GM18951 (cell line): ENCODE measurements at regions not wholly inside any gene's neighbourhood (a gene's known extent, or its start where the extent isn't known, plus 50 kb on each side); places are given as distances from the start of the nearest gene placed in this dataset.

Experiments used
- POLR2A ChIP-seq: IDR thresholded peaks from 4 replicates; pipeline ENCODE4 v1.6.1; 2011; ENCODE audit warnings: mild to moderate bottlenecking; ENCODE audit not compliant: insufficient read length, insufficient read depth; ENCODE audit errors: extremely low read depth
- in situ Hi-C: fragments of 300-500 bp; cut with MboI; formaldehyde crosslinking; loops from one replicate; pipeline ENCODE4 v1.12.0; 2022; ENCODE audit warnings: low sequenced_read_pairs, mixed read lengths, inconsistent platforms; ENCODE audit not compliant: unreplicated experiment

GRCh38 chr3:124419303-124419702 lies 310.9 kb upstream of the UMPS start:
- in situ Hi-C loops, result no loop called here
- TF ChIP-seq POLR2A, result no peak

- no peak for TF ChIP-seq POLR2A
- in situ Hi-C loops, result no loop called here
Measured at GRCh38 chr3:124420392-124420791, 309.9 kb upstream of the UMPS start.

GRCh38 chr3:124422805-124423204 lies 307.4 kb upstream of the UMPS start:
- no peak for TF ChIP-seq POLR2A
- in situ Hi-C loops, result no loop called here

GRCh38 chr3:124424396-124424795 lies 305.9 kb upstream of the UMPS start:
- in situ Hi-C loops, result no loop called here
- no peak for TF ChIP-seq POLR2A

- in situ Hi-C loops, result no loop called here
- no peak for TF ChIP-seq POLR2A
Measured at GRCh38 chr3:124425972-124426371, 304.3 kb upstream of the UMPS start.

- in situ Hi-C loops, result no loop called here
- no peak for TF ChIP-seq POLR2A
Measured at GRCh38 chr3:124428372-124429128, 301.7 kb upstream of the UMPS start.

GRCh38 chr3:124429129-124429815 lies 301.0 kb upstream of the UMPS start:
- TF ChIP-seq POLR2A, result no peak
- in situ Hi-C loops, result no loop called here

- TF ChIP-seq POLR2A, result no peak
- in situ Hi-C loops, result no loop called here
Measured at GRCh38 chr3:124431331-124431994, 298.8 kb upstream of the UMPS start.

GRCh38 chr3:124434176-124434575 lies 296.1 kb upstream of the UMPS start:
- in situ Hi-C loops, result no loop called here
- TF ChIP-seq POLR2A, result no peak

GRCh38 chr3:124435467-124435866 lies 294.8 kb upstream of the UMPS start:
- no peak for TF ChIP-seq POLR2A
- in situ Hi-C loops, result no loop called here

GRCh38 chr3:124438813-124439212 lies 291.4 kb upstream of the UMPS start:
- TF ChIP-seq POLR2A, result no peak
- in situ Hi-C loops, result no loop called here

GRCh38 chr3:124439603-124440002 lies 290.6 kb upstream of the UMPS start:
- in situ Hi-C loops, result no loop called here
- TF ChIP-seq POLR2A, result no peak

GRCh38 chr3:124441766-124442165 lies 288.5 kb upstream of the UMPS start:
- in situ Hi-C loops, result no loop called here
- no peak for TF ChIP-seq POLR2A

GRCh38 chr3:124442463-124442862 lies 287.8 kb upstream of the UMPS start:
- in situ Hi-C loops, result no loop called here
- TF ChIP-seq POLR2A, result no peak
